Activated naive CD8-positive, alpha-beta T cell treated with anti-CD3 and anti-CD28 coated beads, Interleukin-2, amount 50 U/mL, for 16 hours (primary cell): ENCODE measurements at regions not wholly inside any gene's neighbourhood (a gene's known extent, or its start where the extent isn't known, plus 50 kb on each side); places are given as distances from the start of the nearest gene placed in this dataset.
"Not testable (repeated sequence)": the region's sequence is repeated elsewhere in the genome, so short reads cannot be mapped to it uniquely, and the experiment has no call there.

ENCODE experiments used
- DNase-seq: peaks from one replicate; pipeline ENCODE4 v3.0.0-alpha.2; 2020; ENCODE audit warnings: low read depth, low spot score

GRCh38 chr16:87027056-87027616 lies 290.1 kb downstream of the C16orf95 start:
- DNase-seq, result no peak

GRCh38 chr16:87028481-87029320 lies 288.5 kb downstream of the C16orf95 start:
- no peak for DNase-seq

- no peak for DNase-seq
Observed at GRCh38 chr16:87032554-87032953, 284.6 kb downstream of the C16orf95 start.

GRCh38 chr16:87033021-87033471 lies 284.1 kb downstream of the C16orf95 start:
- no peak for DNase-seq

DNA sequence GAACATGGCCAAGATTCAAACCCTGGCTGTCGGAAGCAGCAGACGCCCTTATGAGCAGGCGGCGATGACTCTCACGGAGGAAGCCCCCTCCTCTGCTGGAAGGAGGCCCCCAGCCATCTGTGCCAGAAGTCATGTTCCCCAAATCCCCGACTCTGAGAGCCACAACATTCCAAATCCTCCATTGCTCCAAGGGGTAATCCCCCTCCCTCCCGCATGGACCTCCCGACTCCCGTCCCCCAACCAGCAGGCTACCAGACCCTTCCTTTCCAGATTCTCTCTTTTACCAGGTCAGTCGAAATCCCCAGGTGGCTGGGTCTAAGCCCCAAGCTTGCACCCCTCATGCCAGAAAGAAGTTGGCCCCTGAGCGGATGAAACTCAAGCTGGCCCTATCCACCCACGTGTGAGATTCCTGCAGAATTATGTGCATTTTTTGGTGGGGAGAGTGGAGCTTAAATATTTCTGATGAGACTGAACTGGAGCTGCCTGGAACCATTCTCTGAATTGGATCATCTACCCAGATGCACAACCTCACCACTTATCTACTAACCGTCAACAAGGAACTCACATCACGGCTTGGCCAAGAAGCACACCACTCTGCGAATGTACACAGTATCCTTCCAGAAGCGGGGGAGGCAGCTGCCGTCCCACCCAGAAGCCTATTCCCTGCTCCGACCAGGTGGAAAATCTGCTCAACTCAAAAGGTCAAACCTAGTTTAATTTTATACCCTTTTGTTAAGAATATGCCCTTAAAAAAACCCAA lies 283.5 kb downstream of the C16orf95 start:
- DNase-seq, result no peak

DNA sequence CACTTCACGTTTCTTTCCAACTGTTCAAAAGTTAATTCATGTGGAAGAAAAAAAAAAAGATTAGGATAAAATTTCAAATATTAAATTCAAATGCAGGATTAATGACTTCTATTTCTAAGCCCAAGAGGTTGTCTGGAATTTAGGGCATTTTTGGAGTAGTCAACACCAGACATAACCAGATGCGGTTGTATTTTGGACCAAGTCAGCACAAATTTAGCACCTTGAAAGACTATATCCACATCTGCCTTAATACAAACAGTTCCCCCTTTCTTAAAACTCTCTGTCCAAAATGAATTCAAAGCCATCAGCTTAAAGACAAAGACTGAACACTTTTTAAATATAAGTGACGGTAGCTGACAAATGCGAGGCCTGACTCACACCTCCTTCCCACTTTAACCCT lies 282.9 kb downstream of the C16orf95 start:
- DNase-seq, result no peak

DNA sequence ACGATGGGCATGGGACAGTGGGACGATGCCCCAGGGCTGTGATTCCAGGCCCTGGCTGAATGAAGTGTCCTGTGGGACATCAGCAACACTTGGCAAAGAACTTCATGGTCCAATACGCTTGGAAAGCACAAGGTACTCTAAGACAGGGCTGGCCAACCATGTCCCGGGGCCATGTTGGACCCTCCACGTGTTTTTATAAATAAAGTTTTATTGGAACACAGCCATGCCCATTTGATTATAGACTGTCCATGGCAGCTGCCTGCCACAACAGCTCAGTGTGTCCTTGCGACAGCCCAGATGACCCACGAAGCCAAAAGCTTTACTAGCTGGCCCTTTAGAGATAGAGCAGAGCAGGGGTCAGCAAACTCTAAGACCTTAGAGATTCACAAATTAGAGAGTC lies 282.1 kb downstream of the C16orf95 start:
- DNase-seq, result no peak

DNA sequence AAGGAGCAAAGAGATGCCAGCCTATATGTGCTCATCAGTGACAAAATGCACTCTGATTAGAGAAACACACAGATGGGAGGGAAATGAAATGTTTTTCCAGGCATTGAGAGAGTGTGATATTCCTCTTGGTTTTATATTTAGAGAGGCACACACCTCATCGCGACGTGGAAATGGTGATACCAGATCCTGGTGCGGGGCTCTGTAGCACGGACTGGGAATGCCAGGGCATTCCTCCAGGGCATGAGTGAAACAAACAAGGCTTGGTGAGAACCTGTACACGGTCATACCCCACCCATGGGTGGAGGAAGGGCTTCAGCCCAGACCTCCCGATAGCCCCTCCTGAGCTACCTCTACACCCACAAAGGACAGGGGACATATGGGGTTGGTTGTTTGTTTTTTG lies 280.2 kb downstream of the C16orf95 start:
- no peak for DNase-seq

- not testable (repeated sequence) for DNase-seq
Observed at GRCh38 chr16:87038528-87038927, 278.7 kb downstream of the C16orf95 start.

- no peak for DNase-seq
Observed at GRCh38 chr16:87040169-87041117, 276.7 kb downstream of the C16orf95 start.

DNA sequence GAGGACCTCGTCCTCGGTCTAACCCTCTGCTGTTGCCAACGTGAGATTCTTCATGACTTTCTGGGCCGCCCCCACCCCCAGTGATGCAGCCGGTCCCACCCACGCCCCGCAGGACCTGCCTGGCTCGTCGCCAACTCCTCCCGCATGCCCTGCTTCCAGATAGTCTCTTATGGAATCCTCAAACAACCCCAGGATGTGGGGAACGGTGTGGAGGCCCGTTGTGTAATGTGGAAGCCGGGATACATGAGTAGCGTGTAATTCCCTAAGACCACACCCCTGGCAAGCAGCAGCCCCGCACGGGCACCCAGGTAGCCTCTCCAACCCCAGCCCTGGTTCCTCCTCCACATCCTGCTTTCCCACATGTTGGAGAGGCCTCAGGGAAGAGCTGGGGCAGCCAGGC lies 275.9 kb downstream of the C16orf95 start:
- no peak for DNase-seq

DNA sequence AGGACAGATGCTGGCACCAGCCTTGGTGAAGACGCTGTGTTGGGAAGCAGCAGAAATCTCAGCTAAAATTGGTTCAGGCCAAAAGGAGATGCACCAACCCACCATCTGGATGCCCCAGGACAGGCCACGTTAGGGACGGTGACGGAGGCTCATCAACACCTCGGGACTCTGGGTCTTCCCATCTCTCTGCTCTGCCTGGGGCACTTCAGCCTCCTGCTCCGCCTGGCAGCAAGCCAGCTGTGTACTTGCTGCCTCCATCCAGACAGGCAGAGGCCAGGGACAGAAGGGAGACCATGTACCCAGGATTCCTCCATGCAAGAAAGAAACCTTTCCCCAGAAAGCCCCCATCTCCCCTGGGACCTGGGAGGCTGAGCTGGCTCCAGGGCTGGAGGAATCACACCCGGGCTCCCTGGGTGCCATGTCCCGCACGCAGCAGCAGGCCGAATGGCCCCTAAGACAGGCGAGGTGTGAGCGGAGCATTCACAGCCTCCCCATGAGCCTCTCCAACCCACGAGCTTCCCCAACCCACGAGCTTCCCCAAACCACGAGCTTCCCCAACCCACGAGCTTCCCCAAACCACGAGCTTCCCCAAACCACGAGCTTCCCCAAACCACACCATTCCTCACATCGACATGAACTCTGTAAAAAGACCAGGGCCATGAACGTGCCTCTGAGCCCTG lies 274.5 kb downstream of the C16orf95 start:
- DNase-seq, result no peak

- DNase-seq, result no peak
Observed at GRCh38 chr16:87043231-87044031, 273.8 kb downstream of the C16orf95 start.

DNA sequence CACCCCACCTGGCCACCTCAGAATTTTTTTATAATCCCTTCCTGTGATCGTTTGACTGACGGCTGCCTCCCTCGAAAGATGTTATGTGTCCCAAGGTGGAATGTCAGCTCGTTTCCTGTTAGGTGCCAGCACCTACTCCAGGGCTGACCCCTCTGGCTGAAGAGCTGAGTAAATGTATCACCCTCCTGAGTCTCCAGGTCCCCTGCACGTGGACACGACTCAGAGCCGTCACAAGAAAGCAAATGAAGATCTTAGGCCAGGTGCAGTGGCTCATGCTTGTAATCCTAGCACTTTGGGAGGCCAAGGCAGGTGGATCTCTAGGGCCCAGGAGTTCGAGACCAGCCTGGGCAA lies 273.2 kb downstream of the C16orf95 start:
- no peak for DNase-seq

DNA sequence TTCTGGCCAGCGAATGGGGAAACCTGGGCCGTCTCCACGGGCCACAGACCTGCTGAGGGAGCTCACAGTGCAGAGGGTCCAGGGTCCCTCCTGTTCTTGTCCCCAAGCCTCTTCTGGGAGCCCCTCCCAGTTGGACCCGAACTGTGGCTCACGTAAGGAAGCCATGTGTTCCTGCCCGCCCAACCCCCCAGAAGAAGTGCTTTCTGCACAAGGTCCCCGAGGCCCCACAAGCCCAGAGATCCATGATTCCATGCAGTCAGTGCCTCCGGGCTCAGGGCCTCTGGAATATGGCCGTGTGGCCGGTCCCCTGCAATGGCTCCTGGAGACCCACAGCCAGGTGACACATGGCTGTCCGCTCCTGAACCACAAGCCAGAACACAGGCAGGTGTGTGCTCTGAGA lies 272.4 kb downstream of the C16orf95 start:
- no peak for DNase-seq

- DNase-seq, result no peak
Observed at GRCh38 chr16:87045466-87046216, 271.6 kb downstream of the C16orf95 start.

DNA sequence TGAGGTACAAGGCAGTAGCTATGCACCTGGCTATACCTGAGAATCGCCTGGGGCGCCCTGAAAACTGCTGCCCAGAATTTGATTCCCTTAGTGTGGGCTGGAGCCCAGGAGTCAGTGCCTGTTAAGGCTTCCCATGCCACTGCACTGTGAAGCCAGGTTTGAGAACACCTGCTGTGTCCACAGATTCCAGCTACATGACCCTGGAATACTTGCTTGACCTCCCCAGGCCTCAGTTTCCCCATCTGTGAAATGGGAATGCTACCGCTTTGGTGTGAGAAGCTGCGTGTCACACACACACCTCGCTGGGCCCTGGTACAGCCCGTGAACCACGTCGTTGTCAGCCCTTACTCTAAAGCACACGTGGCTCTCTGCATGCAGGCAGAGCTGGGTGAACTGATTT lies 271.0 kb downstream of the C16orf95 start:
- no peak for DNase-seq

DNA sequence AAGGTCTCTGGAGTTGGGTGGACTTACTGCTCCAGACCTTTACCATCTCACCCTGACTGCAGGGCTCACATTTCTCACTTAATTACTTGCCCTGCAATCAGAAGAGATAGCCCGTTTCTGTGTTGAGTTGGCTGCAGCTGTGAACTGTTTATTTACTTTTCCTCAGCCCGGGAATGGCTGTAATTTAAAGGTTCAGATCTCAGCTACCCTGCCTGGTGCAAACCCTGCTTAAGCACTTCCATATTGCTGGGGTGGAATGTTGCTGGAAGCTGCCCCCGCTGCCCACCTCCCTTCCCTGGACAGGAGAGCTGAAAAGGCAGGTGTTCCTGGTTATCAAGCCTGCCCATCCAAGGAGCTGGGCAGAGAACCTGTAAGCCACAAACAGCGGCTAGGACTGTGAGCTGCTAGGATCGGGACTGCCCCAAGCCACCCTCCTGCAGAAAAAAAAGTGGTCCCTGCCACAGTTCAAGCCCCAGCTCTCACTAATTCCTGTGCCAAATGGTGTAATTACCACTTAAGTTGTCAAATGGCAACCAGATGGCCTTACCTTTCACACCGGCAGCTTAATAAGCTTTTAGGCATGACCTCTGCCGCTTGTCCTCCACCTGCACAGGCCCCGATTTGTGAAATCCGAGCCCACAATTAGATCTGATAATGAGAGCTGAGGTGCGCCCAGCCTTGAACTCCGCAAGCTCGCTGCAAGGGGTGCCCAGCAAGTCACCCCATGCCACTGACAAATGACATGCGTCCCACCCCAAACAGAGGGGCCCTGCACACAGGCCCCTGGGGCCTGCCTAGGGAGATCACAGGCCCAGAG lies 269.8 kb downstream of the C16orf95 start:
- DNase-seq, result no peak
